Neuronal stem cell (in vitro differentiated cells): ENCODE measurements at regions not wholly inside any gene's neighbourhood (a gene's known extent, or its start where the extent isn't known, plus 50 kb on each side); places are given as distances from the start of the nearest gene placed in this dataset.

Source experiments
- DNase-seq: peaks from one replicate; pipeline ENCODE4 v3.0.0-alpha.2; 2013; ENCODE audit warnings: low spot score
- H2AFZ ChIP-seq: one replicate; pipeline ENCODE4 v1.6.1; 2013; ENCODE audit warnings: mild to moderate bottlenecking, low read length, inconsistent platforms
- H2AK5ac ChIP-seq: 2 replicates; pipeline ENCODE4 v1.6.1; 2013; ENCODE audit warnings: low read depth, mild to moderate bottlenecking, inconsistent platforms, low read length, moderate library complexity, mixed read lengths
- H2BK120ac ChIP-seq: 2 replicates; pipeline ENCODE4 v1.6.1; 2013; ENCODE audit warnings: low read depth, mild to moderate bottlenecking, inconsistent platforms, low read length, moderate library complexity, mixed read lengths
- H2BK12ac ChIP-seq: one replicate; pipeline ENCODE4 v1.6.1; 2013; ENCODE audit warnings: low read length, inconsistent platforms
- H2BK15ac ChIP-seq: 2 replicates; pipeline ENCODE4 v1.6.1; 2013; ENCODE audit warnings: mild to moderate bottlenecking, low read length, inconsistent platforms, mixed read lengths
- H2BK5ac ChIP-seq: one replicate; pipeline ENCODE4 v1.6.1; 2013; ENCODE audit warnings: inconsistent platforms, mild to moderate bottlenecking, low read length, moderate library complexity
- H3K14ac ChIP-seq: one replicate; pipeline ENCODE4 v1.6.1; 2013; ENCODE audit warnings: low read length, inconsistent platforms
- H3K18ac ChIP-seq: 2 replicates; pipeline ENCODE4 v1.6.1; 2013; ENCODE audit warnings: low read length, inconsistent platforms
- H3K23ac ChIP-seq: 2 replicates; pipeline ENCODE4 v1.6.1; 2013; ENCODE audit warnings: low read depth, mild to moderate bottlenecking, mixed read lengths, low read length, inconsistent platforms; ENCODE audit not compliant: poor library complexity
- H3K27ac ChIP-seq: replicated peaks from 3 replicates; pipeline ENCODE4 v1.5.1; 2013; ENCODE audit warnings: low read length, inconsistent platforms
- H3K27me3 ChIP-seq, 3 experiments: 2 replicates each; pipeline ENCODE4 v1.6.1; 2013; ENCODE audit warnings: low read length in 3 of 3, mild to moderate bottlenecking in 2 of 3, inconsistent platforms in 1 of 3, low read depth in 1 of 3, mixed read lengths in 1 of 3, moderate library complexity in 1 of 3; ENCODE audit not compliant: control insufficient read depth in 3 of 3, insufficient read depth in 3 of 3
- H3K36me3 ChIP-seq, 2 donors: replicated peaks in 1 of 2; 2 replicates each; pipeline ENCODE4 v1.6.1; 2013; ENCODE audit warnings: low read length in 2 of 2; ENCODE audit not compliant: control insufficient read depth in 2 of 2, insufficient read depth in 2 of 2
- H3K4ac ChIP-seq: 2 replicates; pipeline ENCODE4 v1.6.1; 2013; ENCODE audit warnings: inconsistent platforms, mild to moderate bottlenecking, low read length, moderate library complexity
- H3K4me1 ChIP-seq, 2 donors: 1 replicate in 1 of 2; 2 replicates in 1 of 2; pipeline ENCODE4 v1.6.1; 2013; ENCODE audit warnings: low read length in 2 of 2, low read depth in 1 of 2; ENCODE audit not compliant: control insufficient read depth in 2 of 2, insufficient read depth in 1 of 2
- H3K4me2 ChIP-seq: one replicate; pipeline ENCODE4 v1.6.1; 2013; ENCODE audit warnings: mild to moderate bottlenecking, low read length, inconsistent platforms; ENCODE audit not compliant: insufficient read depth, poor library complexity, severe bottlenecking
- H3K4me3 ChIP-seq, 2 donors: 2 replicates each; pipeline ENCODE4 v1.5.1; 2013; ENCODE audit warnings: low read length in 2 of 2, mild to moderate bottlenecking in 2 of 2, inconsistent platforms in 1 of 2, moderate library complexity in 1 of 2
- H3K79me1 ChIP-seq: one replicate; pipeline ENCODE4 v1.6.1; 2013; ENCODE audit warnings: low read depth, mild to moderate bottlenecking, inconsistent platforms, low read length, moderate library complexity
- H3K9ac ChIP-seq: one replicate; pipeline ENCODE4 v1.6.1; 2013; ENCODE audit warnings: mild to moderate bottlenecking, low read depth, low read length, inconsistent platforms; ENCODE audit not compliant: poor library complexity
- H3K9me3 ChIP-seq, 2 donors: replicated peaks in 1 of 2; 2 replicates each; pipeline versions ENCODE3 to v1.6.1; 2013; ENCODE audit warnings: low read length in 2 of 2, mild to moderate bottlenecking in 2 of 2, inconsistent platforms in 1 of 2, low read depth in 1 of 2, mixed read lengths in 1 of 2, moderate library complexity in 1 of 2; ENCODE audit not compliant: control insufficient read depth in 2 of 2, insufficient read depth in 1 of 2
- H4K8ac ChIP-seq: one replicate; pipeline ENCODE4 v1.6.1; 2013; ENCODE audit warnings: low read depth, mild to moderate bottlenecking, inconsistent platforms, low read length, moderate library complexity
- H4K91ac ChIP-seq: one replicate; pipeline ENCODE4 v1.6.1; 2013; ENCODE audit warnings: low read length, low read depth, mild to moderate bottlenecking, inconsistent platforms; ENCODE audit not compliant: poor library complexity
- WGBS, 2 donors: extraction: QIAGEN DNeasy Blood & Tissue Kit; methylation state at CpG; one replicate each; pipeline ENCODE4 v1.1.7; 2013; ENCODE audit warnings: missing lambda C conversion rate in 2 of 2, mixed read lengths in 1 of 2; ENCODE audit not compliant: insufficient read length in 2 of 2, insufficient replicate concordance in 1 of 2; ENCODE audit errors: extremely low coverage in 2 of 2; 5-methylcytosine and 5-hydroxymethylcytosine counted together

GRCh38 chr2:224208007-224208406 is 168.9 kb upstream of the SERPINE2 start:
- no peaks in the 10 kb centered on the region for H3K4me1 ChIP-seq
- no peak overlapping the region for H3K23ac ChIP-seq
- no peak overlapping the region for H4K91ac ChIP-seq
- no peak overlapping the region for H4K8ac ChIP-seq
- H2BK12ac ChIP-seq: no peak overlapping the region
- H3K4ac ChIP-seq: no peak overlapping the region
- no peak overlapping the region for H2BK15ac ChIP-seq
- DNase-seq: no peak
- H3K14ac ChIP-seq: no peak overlapping the region
- H3K18ac ChIP-seq: no peak overlapping the region
- no peak overlapping the region for H3K9ac ChIP-seq
- H3K27ac ChIP-seq: no peak overlapping the region
- H2BK5ac ChIP-seq: no peak overlapping the region
- no peak overlapping the region for H3K4me2 ChIP-seq
- H3K36me3 ChIP-seq: no peaks in the 10 kb centered on the region
- no peak overlapping the region for H3K4me3 ChIP-seq
- WGBS, 2 donors: no CpG with 5 or more reads among the region's 3 CpGs
- H3K9me3 ChIP-seq: no peaks in the 10 kb centered on the region
- H3K79me1 ChIP-seq: no peaks in the 10 kb centered on the region
- H2AK5ac ChIP-seq: no peak overlapping the region
- H2AFZ ChIP-seq: no peak overlapping the region
- H3K27me3 ChIP-seq: no peaks in the 10 kb centered on the region
- no peak overlapping the region for H2BK120ac ChIP-seq

GRCh38 chr2:224206816-224207215 is 167.7 kb upstream of the SERPINE2 start:
- Histone ChIP-seq H2AFZ (no peak overlapping the region), H3K36me3 (no peaks in the 10 kb centered on the region), H3K27me3 (no peaks in the 10 kb centered on the region), H3K4me1 (no peaks in the 10 kb centered on the region), H3K27ac (no peak overlapping the region), H4K91ac (no peak overlapping the region), H3K4ac (no peak overlapping the region), H2BK12ac (no peak overlapping the region), H3K4me3 (no peak overlapping the region), H3K79me1 (no peaks in the 10 kb centered on the region), H2BK15ac (no peak overlapping the region), H2BK5ac (no peak overlapping the region), H3K9me3 (no peaks in the 10 kb centered on the region), H3K14ac (no peak overlapping the region), H2BK120ac (no peak overlapping the region), H3K23ac (no peak overlapping the region), H4K8ac (no peak overlapping the region), H2AK5ac (no peak overlapping the region), H3K18ac (no peak overlapping the region), H3K4me2 (no peak overlapping the region), H3K9ac (no peak overlapping the region)
- no CpG with 5 or more reads among the region's 3 CpGs for WGBS, 2 donors
- DNase-seq: no peak

- Histone ChIP-seq H3K23ac (no peak overlapping the region), H2BK12ac (no peak overlapping the region), H4K8ac (no peak overlapping the region), H2BK120ac (no peak overlapping the region), H3K4me1 (no peaks in the 10 kb centered on the region), H3K36me3 (no peaks in the 10 kb centered on the region), H3K9me3 (peaks cover 0 to 1% of the 10 kb centered on the region in 2 donors), H4K91ac (no peak overlapping the region), H2AK5ac (no peak overlapping the region), H2BK15ac (no peak overlapping the region), H3K18ac (no peak overlapping the region), H3K4me2 (no peak overlapping the region), H3K27ac (no peak overlapping the region), H3K27me3 (no peaks in the 10 kb centered on the region), H3K4ac (no peak overlapping the region), H2BK5ac (no peak overlapping the region), H3K9ac (no peak overlapping the region), H2AFZ (no peak overlapping the region), H3K4me3 (no peak overlapping the region), H3K79me1 (no peaks in the 10 kb centered on the region), H3K14ac (no peak overlapping the region)
- WGBS, 2 donors: no CpG with 5 or more reads among the region's 6 CpGs
- no peak for DNase-seq
Measured at GRCh38 chr2:224202281-224202865, 163.3 kb upstream of the SERPINE2 start.

- Histone ChIP-seq H3K36me3 (no peaks in the 10 kb centered on the region), H3K27ac (no peak overlapping the region), H3K4me3 (no peak overlapping the region), H2AK5ac (no peak overlapping the region), H2BK120ac (no peak overlapping the region), H3K4me1 (no peaks in the 10 kb centered on the region), H3K79me1 (no peaks in the 10 kb centered on the region), H4K8ac (no peak overlapping the region), H2BK5ac (no peak overlapping the region), H3K9me3 (peaks cover 0 to 1% of the 10 kb centered on the region in 2 donors), H3K23ac (no peak overlapping the region), H2AFZ (no peak overlapping the region), H3K4ac (no peak overlapping the region), H3K14ac (no peak overlapping the region), H2BK12ac (no peak overlapping the region), H3K18ac (no peak overlapping the region), H3K9ac (no peak overlapping the region), H2BK15ac (no peak overlapping the region), H3K4me2 (no peak overlapping the region), H4K91ac (no peak overlapping the region), H3K27me3 (no peaks in the 10 kb centered on the region)
- DNase-seq: no peak
- WGBS, 2 donors: no CpG with 5 or more reads among the region's 5 CpGs
Measured at GRCh38 chr2:224198436-224198835, 159.3 kb upstream of the SERPINE2 start.
